ENCODE measurements at regions not wholly inside any gene's neighbourhood (a gene's known extent, or its start where the extent isn't known, plus 50 kb on each side); places are given as distances from the start of the nearest gene placed in this dataset.

DNA sequence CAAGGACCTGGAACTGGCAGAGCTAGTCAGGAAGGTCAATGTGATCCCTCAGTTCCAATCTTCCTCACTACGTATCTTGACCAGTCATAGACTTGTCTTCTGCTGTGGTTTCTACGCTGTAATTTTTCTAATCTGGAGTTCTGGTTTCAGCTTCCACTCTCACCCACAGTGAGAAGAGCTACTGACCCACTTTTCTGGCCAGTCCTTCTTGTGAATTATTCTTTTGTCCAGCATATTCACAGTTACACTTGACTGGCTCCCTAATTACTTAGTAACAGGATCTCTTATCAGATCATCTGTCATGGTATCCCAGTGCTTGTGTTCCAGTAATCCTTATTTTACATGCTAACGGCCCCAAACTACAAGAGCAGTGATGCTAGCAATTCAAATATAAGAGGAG is 72.4 kb upstream of the MME start:
- no peak overlapping the region for H2AFZ ChIP-seq (ENCODE audit: insufficient read depth, low read length, poor library complexity)
- no peak overlapping the region for H3K14ac ChIP-seq (ENCODE audit: low read length)
- H3K4me3 ChIP-seq (ENCODE audit: low read depth, low read length) = no peak overlapping the region
- no peak overlapping the region for H3K27ac ChIP-seq (ENCODE audit: low read depth, low read length)
- no peaks in the 10 kb centered on the region for H3K79me1 ChIP-seq (ENCODE audit: low read length)
- no peak overlapping the region for H3K4ac ChIP-seq (ENCODE audit: low read depth, low read length)
- H3K36me3 ChIP-seq (ENCODE audit: control insufficient read depth in 1 of 2, insufficient read depth in 2 of 2, low read length in 2 of 2) = peaks cover 0 to 2% of the 10 kb centered on the region in 2 experiments
- no peak overlapping the region for H3K4me2 ChIP-seq (ENCODE audit: low read length)
- H3K27me3 ChIP-seq (ENCODE audit: insufficient read depth, low read length) = no peaks in the 10 kb centered on the region
- no peak overlapping the region for H4K91ac ChIP-seq (ENCODE audit: low read depth, low read length)
- no peak overlapping the region for H3K9ac ChIP-seq (ENCODE audit: low read length)
- H3K9me3 ChIP-seq (ENCODE audit: insufficient read depth, low read depth, low read length) = peaks cover 5% of the 10 kb centered on the region
- H2BK5ac ChIP-seq (ENCODE audit: low read depth, low read length, poor library complexity) = no peak overlapping the region
- peaks cover 4 to 5% of the 10 kb centered on the region in 2 experiments for H3K4me1 ChIP-seq (ENCODE audit: control insufficient read depth in 1 of 2, insufficient read depth in 2 of 2, low read length in 2 of 2)
- H3K18ac ChIP-seq (ENCODE audit: low read length) = no peak overlapping the region
- no peak overlapping the region for H2AK5ac ChIP-seq (ENCODE audit: low read length)
- H4K12ac ChIP-seq (ENCODE audit: low read depth, low read length) = no peak overlapping the region
- no CpG with 5 or more reads among the region's 3 CpGs for WGBS (ENCODE audit: extremely low coverage, insufficient coverage, insufficient read length)
- no peak overlapping the region for H2BK12ac ChIP-seq (ENCODE audit: low read length)
- H2BK120ac ChIP-seq (ENCODE audit: insufficient read depth, low read length, poor library complexity) = no peak overlapping the region
- no peak for DNase-seq
- H4K8ac ChIP-seq (ENCODE audit: low read depth, low read length) = no peak overlapping the region
- no peaks in the 10 kb centered on the region for H3K79me2 ChIP-seq (ENCODE audit: control insufficient read depth, insufficient read depth, low read length, poor library complexity)
- no peak overlapping the region for H3K23ac ChIP-seq (ENCODE audit: low read length)

DNA sequence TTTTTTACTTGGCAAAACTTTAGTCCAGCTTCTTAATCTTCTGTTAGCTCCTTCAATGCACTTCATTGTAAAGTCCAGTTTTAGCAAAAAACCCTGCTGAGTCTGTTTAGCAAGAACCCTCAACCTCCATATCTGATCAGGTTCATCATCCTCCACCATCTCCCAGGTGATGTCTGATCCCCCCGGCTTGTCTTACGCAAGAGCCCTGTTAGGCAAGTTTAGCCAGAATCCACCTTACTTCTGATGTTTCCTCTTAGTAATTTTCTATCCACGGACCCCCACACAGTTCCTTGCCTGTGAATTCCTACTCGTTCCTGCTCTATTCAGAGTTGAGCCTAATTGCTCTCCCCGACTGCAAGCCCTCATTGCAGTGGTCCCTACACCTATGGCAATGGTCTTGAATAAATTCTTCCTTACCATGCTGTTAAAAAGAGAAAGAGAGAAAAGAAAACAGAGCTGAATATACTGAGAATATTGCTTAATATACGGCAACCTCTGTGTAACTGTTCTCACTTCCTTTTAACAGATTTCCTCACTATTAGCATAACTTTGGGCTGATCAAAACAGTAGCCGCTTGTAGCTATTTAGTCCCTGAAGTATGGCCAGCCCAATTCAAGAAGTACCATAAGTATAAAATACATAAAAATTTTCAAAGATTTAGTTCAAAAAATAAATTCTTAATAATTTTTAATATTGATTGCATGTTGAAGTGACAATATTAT is 78.7 kb upstream of the MME start:
- Histone ChIP-seq H3K27me3 (ENCODE audit: insufficient read depth, low read length) (no peaks in the 10 kb centered on the region), H2BK5ac (ENCODE audit: low read depth, low read length, poor library complexity) (peak overlapping the region; percentile 63), H3K9me3 (ENCODE audit: insufficient read depth, low read depth, low read length) (peaks cover 5% of the 10 kb centered on the region), H3K4me2 (ENCODE audit: low read length) (no peak overlapping the region), H3K9ac (ENCODE audit: low read length) (no peak overlapping the region), H4K12ac (ENCODE audit: low read depth, low read length) (no peak overlapping the region), H2BK120ac (ENCODE audit: insufficient read depth, low read length, poor library complexity) (no peak overlapping the region), H3K27ac (ENCODE audit: low read depth, low read length) (peak overlapping the region; percentile 50), H2BK12ac (ENCODE audit: low read length) (no peak overlapping the region), H4K8ac (ENCODE audit: low read depth, low read length) (no peak overlapping the region), H2AK5ac (ENCODE audit: low read length) (no peak overlapping the region), H3K23ac (ENCODE audit: low read length) (no peak overlapping the region), H3K36me3 (ENCODE audit: control insufficient read depth in 1 of 2, insufficient read depth in 2 of 2, low read length in 2 of 2) (peaks cover 0 to 2% of the 10 kb centered on the region in 2 experiments), H3K18ac (ENCODE audit: low read length) (no peak overlapping the region), H4K91ac (ENCODE audit: low read depth, low read length) (no peak overlapping the region), H3K79me2 (ENCODE audit: control insufficient read depth, insufficient read depth, low read length, poor library complexity) (no peaks in the 10 kb centered on the region), H3K79me1 (ENCODE audit: low read length) (no peaks in the 10 kb centered on the region), H3K4me1 (ENCODE audit: control insufficient read depth in 1 of 2, insufficient read depth in 2 of 2, low read length in 2 of 2) (peaks cover 0 to 3% of the 10 kb centered on the region in 2 experiments), H3K4ac (ENCODE audit: low read depth, low read length) (no peak overlapping the region), H3K4me3 (ENCODE audit: low read depth, low read length) (no peak overlapping the region), H3K14ac (ENCODE audit: low read length) (no peak overlapping the region), H2AFZ (ENCODE audit: insufficient read depth, low read length, poor library complexity) (peak overlapping the region; percentile 41)
- no CpG with 5 or more reads among the region's 7 CpGs for WGBS (ENCODE audit: extremely low coverage, insufficient coverage, insufficient read length)
- peak; percentile 76 to 92 for DNase-seq

DNA sequence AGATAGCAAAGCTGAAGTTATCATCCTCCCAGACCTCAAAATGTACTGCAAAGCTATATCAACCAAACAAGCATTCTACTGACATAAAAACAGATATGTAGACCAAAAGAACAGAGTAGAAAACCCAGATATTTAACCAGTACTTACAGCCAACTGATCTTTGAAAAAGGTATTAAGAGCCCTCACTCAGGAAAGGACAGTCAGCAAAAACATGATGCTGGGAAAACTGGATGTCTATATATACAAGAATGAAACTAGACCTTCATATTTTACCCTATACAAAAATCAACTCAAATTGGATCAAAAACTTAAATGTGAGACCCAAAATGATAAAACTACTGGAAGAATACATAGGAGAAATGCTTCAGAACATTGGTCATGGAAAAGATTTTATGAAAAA is 87.5 kb upstream of the MME start:
- H3K27ac ChIP-seq (ENCODE audit: low read depth, low read length) = no peak overlapping the region
- no peak overlapping the region for H2BK120ac ChIP-seq (ENCODE audit: insufficient read depth, low read length, poor library complexity)
- H3K27me3 ChIP-seq (ENCODE audit: insufficient read depth, low read length) = no peaks in the 10 kb centered on the region
- H3K4me2 ChIP-seq (ENCODE audit: low read length) = no peak overlapping the region
- H2BK5ac ChIP-seq (ENCODE audit: low read depth, low read length, poor library complexity) = no peak overlapping the region
- no peak overlapping the region for H4K12ac ChIP-seq (ENCODE audit: low read depth, low read length)
- H3K4me1 ChIP-seq (ENCODE audit: control insufficient read depth in 1 of 2, insufficient read depth in 2 of 2, low read length in 2 of 2) = no peaks in the 10 kb centered on the region
- no peak overlapping the region for H3K4me3 ChIP-seq (ENCODE audit: low read depth, low read length)
- H2AFZ ChIP-seq (ENCODE audit: insufficient read depth, low read length, poor library complexity) = no peak overlapping the region
- H3K9ac ChIP-seq (ENCODE audit: low read length) = no peak overlapping the region
- no peak overlapping the region for H4K8ac ChIP-seq (ENCODE audit: low read depth, low read length)
- H3K79me2 ChIP-seq (ENCODE audit: control insufficient read depth, insufficient read depth, low read length, poor library complexity) = no peaks in the 10 kb centered on the region
- H2BK12ac ChIP-seq (ENCODE audit: low read length) = no peak overlapping the region
- H3K79me1 ChIP-seq (ENCODE audit: low read length) = no peaks in the 10 kb centered on the region
- H3K14ac ChIP-seq (ENCODE audit: low read length) = no peak overlapping the region
- H2AK5ac ChIP-seq (ENCODE audit: low read length) = no peak overlapping the region
- no peaks in the 10 kb centered on the region for H3K36me3 ChIP-seq (ENCODE audit: control insufficient read depth in 1 of 2, insufficient read depth in 2 of 2, low read length in 2 of 2)
- no peaks in the 10 kb centered on the region for H3K9me3 ChIP-seq (ENCODE audit: insufficient read depth, low read depth, low read length)
- no peak overlapping the region for H3K23ac ChIP-seq (ENCODE audit: low read length)
- H4K91ac ChIP-seq (ENCODE audit: low read depth, low read length) = no peak overlapping the region
- no peak overlapping the region for H3K18ac ChIP-seq (ENCODE audit: low read length)
- no peak for DNase-seq
- H3K4ac ChIP-seq (ENCODE audit: low read depth, low read length) = no peak overlapping the region

DNA sequence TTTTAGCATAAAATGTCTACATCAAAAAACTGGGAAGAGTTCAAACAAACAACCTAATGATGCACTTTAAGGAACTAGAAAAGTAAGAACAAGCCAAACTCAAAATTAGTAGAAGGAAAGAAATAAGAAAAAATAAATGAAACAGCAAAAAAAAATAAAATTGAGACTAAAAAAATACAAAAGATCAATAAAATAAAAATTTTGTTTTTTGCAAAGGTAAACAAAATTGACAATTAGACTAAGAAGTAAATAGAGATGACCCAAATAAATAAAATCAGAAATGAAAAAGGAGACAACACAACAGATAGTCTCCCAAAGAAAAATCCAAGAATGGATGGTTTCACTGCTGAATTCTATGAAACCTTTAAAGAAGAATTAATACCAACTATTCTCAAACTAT is 89.6 kb upstream of the MME start:
- no peak overlapping the region for H2BK12ac ChIP-seq (ENCODE audit: low read length)
- DNase-seq = no peak
- H3K4ac ChIP-seq (ENCODE audit: low read depth, low read length) = no peak overlapping the region
- H4K12ac ChIP-seq (ENCODE audit: low read depth, low read length) = no peak overlapping the region
- no peak overlapping the region for H2AFZ ChIP-seq (ENCODE audit: insufficient read depth, low read length, poor library complexity)
- no peak overlapping the region for H3K9ac ChIP-seq (ENCODE audit: low read length)
- H3K79me2 ChIP-seq (ENCODE audit: control insufficient read depth, insufficient read depth, low read length, poor library complexity) = no peaks in the 10 kb centered on the region
- H3K4me2 ChIP-seq (ENCODE audit: low read length) = no peak overlapping the region
- H2BK120ac ChIP-seq (ENCODE audit: insufficient read depth, low read length, poor library complexity) = no peak overlapping the region
- no peak overlapping the region for H3K23ac ChIP-seq (ENCODE audit: low read length)
- H3K79me1 ChIP-seq (ENCODE audit: low read length) = no peaks in the 10 kb centered on the region
- no peaks in the 10 kb centered on the region for H3K4me1 ChIP-seq (ENCODE audit: control insufficient read depth in 1 of 2, insufficient read depth in 2 of 2, low read length in 2 of 2)
- no peaks in the 10 kb centered on the region for H3K27me3 ChIP-seq (ENCODE audit: insufficient read depth, low read length)
- H3K4me3 ChIP-seq (ENCODE audit: low read depth, low read length) = no peak overlapping the region
- H3K27ac ChIP-seq (ENCODE audit: low read depth, low read length) = no peak overlapping the region
- no peak overlapping the region for H3K18ac ChIP-seq (ENCODE audit: low read length)
- no peaks in the 10 kb centered on the region for H3K36me3 ChIP-seq (ENCODE audit: control insufficient read depth in 1 of 2, insufficient read depth in 2 of 2, low read length in 2 of 2)
- no peak overlapping the region for H3K14ac ChIP-seq (ENCODE audit: low read length)
- no peaks in the 10 kb centered on the region for H3K9me3 ChIP-seq (ENCODE audit: insufficient read depth, low read depth, low read length)
- H2AK5ac ChIP-seq (ENCODE audit: low read length) = no peak overlapping the region
- no peak overlapping the region for H4K91ac ChIP-seq (ENCODE audit: low read depth, low read length)
- no peak overlapping the region for H2BK5ac ChIP-seq (ENCODE audit: low read depth, low read length, poor library complexity)
- H4K8ac ChIP-seq (ENCODE audit: low read depth, low read length) = no peak overlapping the region
